NCI-H2107 treated with DMSO at 0.1 percent for 48 hours (cell line): ENCODE measurements at regions not wholly inside any gene's neighbourhood (a gene's known extent, or its start where the extent isn't known, plus 50 kb on each side); places are given as distances from the start of the nearest gene placed in this dataset.

Experiments used
- DNase-seq: peaks from one replicate; lab custom pipeline; 2025; ENCODE audit not compliant: unreplicated experiment; lab: John Stamatoyannopoulos, UW

- DNase-seq: no peak
Measured at GRCh38 chr6:21844120-21844917, 250.8 kb downstream of the SOX4 start.

GRCh38 chr6:21845018-21845417 lies 251.5 kb downstream of the SOX4 start:
- peak; percentile 23 for DNase-seq

GRCh38 chr6:21845439-21846140 lies 252.0 kb downstream of the SOX4 start:
- DNase-seq: peak; percentile 8

GRCh38 chr6:21846541-21847451 lies 253.2 kb downstream of the SOX4 start:
- DNase-seq: peak; percentile 88

- no peak for DNase-seq
Measured at GRCh38 chr6:21847711-21848480, 254.3 kb downstream of the SOX4 start.

- no peak for DNase-seq
Measured at GRCh38 chr6:21850691-21851090, 257.1 kb downstream of the SOX4 start.

GRCh38 chr6:21855811-21856455 lies 262.4 kb downstream of the SOX4 start:
- DNase-seq: no peak

GRCh38 chr6:21856456-21856825 lies 262.9 kb downstream of the SOX4 start:
- DNase-seq: no peak

GRCh38 chr6:21856844-21857243 lies 263.3 kb downstream of the SOX4 start:
- no peak for DNase-seq

GRCh38 chr6:21858076-21858475 lies 264.5 kb downstream of the SOX4 start:
- DNase-seq: no peak

- no peak for DNase-seq
Measured at GRCh38 chr6:21859193-21859735, 265.7 kb downstream of the SOX4 start.

- DNase-seq: no peak
Measured at GRCh38 chr6:21861942-21862341, 268.4 kb downstream of the SOX4 start.

- no peak for DNase-seq
Measured at GRCh38 chr6:21864206-21864605, 270.7 kb downstream of the SOX4 start.

- DNase-seq: no peak
Measured at GRCh38 chr6:21868226-21868625, 274.7 kb downstream of the SOX4 start.

GRCh38 chr6:21869085-21869771 lies 275.7 kb downstream of the SOX4 start:
- no peak for DNase-seq

GRCh38 chr6:21870076-21870730 lies 276.7 kb downstream of the SOX4 start:
- DNase-seq: no peak

GRCh38 chr6:21871831-21872230 lies 278.3 kb downstream of the SOX4 start:
- DNase-seq: peak; percentile 39

GRCh38 chr6:21872749-21873148 lies 279.2 kb downstream of the SOX4 start:
- DNase-seq: no peak

GRCh38 chr6:21873562-21873961 lies 280.0 kb downstream of the SOX4 start:
- DNase-seq: no peak
